DND-41 (cell line): ENCODE measurements at regions not wholly inside any gene's neighbourhood (a gene's known extent, or its start where the extent isn't known, plus 50 kb on each side); places are given as distances from the start of the nearest gene placed in this dataset.

Source experiments
- CTCF ChIP-seq: IDR thresholded peaks from 2 replicates; pipeline ENCODE4 v1.5.1; 2012; ENCODE audit warnings: borderline replicate concordance, low read length, moderate library complexity, mild to moderate bottlenecking; ENCODE audit not compliant: poor library complexity, severe bottlenecking; ENCODE audit errors: extremely low read depth
- EZH2 ChIP-seq: IDR thresholded peaks from 3 replicates; pipeline ENCODE4 v1.6.1; 2012; ENCODE audit warnings: borderline replicate concordance, low read depth, mild to moderate bottlenecking, moderate library complexity, low read length, inconsistent platforms; ENCODE audit not compliant: severe bottlenecking

GRCh38 chr9:89677702-89678395 is 73.0 kb downstream of the GADD45G start:
- TF ChIP-seq EZH2 (no peak), CTCF (no peak)
